Astrocyte of the spinal cord (primary cell): ENCODE measurements at regions not wholly inside any gene's neighbourhood (a gene's known extent, or its start where the extent isn't known, plus 50 kb on each side); places are given as distances from the start of the nearest gene placed in this dataset.

Experiments used
- DNase-seq: peaks from one replicate; pipeline ENCODE4 v3.0.0; 2011; ENCODE audit warnings: low read depth, low spot score
- H3K4me3 ChIP-seq: 2 replicates; pipeline ENCODE4 v1.5.1; 2011; ENCODE audit warnings: low read depth, mild to moderate bottlenecking, low read length, moderate library complexity
- in situ Hi-C: cut with HindIII; loops from 2 replicates; pipeline ENCODE4 v1.10.0; 2017; ENCODE audit warnings: low sequenced_read_pairs
- TF ChIP-seq, protein P1 (sequence below): IDR thresholded peaks from 2 replicates; pipeline ENCODE4 v1.5.1; 2012; ENCODE audit warnings: low read depth, mild to moderate bottlenecking, low read length, inconsistent platforms

DNA sequence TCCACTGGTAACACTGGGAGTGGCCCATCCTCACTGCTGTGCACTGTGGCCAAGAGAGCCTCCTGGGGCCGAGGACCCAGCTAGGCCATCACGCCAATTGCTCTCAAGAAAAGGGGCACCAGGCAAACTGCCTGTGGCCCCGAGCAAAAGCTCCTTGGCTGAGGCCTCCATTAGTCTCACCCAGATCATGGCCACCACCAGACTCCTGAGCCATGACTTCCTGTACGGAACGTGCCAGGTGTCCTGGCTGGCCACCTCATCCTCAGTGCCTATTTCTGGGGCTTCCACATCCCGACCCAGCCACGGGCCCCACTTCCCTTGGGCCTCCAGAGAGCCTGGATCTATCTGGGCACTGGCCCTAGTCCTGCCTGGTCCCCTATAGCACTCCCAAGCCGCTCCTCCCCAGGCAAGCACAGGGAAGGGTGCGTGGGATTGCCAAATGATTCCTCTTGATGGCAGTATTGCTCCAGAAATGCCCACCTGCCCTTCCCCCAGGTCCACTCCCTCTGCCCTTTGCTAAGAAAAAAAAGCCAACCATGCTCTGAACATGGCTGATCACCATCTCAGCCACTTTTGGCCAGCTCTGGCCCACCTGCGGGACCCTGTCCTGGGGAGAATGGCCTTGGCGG lies 212.6 kb upstream of the AGTR2 start:
- no peak overlapping the region for H3K4me3 ChIP-seq
- in situ Hi-C loops, result no loop called here
- TF ChIP-seq, protein P1, sequence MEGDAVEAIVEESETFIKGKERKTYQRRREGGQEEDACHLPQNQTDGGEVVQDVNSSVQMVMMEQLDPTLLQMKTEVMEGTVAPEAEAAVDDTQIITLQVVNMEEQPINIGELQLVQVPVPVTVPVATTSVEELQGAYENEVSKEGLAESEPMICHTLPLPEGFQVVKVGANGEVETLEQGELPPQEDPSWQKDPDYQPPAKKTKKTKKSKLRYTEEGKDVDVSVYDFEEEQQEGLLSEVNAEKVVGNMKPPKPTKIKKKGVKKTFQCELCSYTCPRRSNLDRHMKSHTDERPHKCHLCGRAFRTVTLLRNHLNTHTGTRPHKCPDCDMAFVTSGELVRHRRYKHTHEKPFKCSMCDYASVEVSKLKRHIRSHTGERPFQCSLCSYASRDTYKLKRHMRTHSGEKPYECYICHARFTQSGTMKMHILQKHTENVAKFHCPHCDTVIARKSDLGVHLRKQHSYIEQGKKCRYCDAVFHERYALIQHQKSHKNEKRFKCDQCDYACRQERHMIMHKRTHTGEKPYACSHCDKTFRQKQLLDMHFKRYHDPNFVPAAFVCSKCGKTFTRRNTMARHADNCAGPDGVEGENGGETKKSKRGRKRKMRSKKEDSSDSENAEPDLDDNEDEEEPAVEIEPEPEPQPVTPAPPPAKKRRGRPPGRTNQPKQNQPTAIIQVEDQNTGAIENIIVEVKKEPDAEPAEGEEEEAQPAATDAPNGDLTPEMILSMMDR, result no peak
- no peak for DNase-seq

DNA sequence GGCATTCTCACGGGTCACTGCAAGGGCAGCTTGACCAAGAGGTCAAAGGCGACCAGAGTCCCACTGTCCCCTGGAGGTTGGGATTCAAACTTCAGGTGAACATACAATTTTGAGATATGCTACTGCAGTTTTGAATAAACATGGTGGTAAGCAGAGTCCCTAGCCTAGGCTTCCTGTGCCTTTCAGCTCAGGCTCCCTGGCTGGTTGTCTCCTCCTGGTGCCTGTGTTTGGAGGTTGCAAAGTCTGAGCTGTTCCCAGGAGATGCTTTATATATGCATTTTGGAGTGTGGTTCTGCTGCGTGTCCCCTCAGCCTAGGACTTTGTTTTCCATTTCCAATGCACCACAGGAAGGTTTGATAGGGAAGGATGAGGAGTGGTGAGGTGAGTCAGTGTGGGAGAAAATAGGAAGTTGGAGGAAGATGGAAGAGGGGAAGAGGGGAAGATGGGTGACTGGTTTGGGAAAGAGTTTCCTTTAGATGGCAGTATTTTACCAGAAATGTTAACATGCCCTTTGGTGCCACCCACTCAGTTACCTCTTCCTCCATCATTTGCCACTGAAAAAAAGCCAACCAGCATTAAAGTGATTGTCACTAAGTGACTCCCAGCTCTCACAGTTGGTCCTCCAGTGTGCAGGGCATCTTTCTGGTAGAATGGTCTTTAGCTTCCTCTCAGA lies 211.7 kb upstream of the AGTR2 start:
- TF ChIP-seq, protein P1, result no peak
- in situ Hi-C loops, result no loop called here
- no peak overlapping the region for H3K4me3 ChIP-seq
- DNase-seq, result no peak

DNA sequence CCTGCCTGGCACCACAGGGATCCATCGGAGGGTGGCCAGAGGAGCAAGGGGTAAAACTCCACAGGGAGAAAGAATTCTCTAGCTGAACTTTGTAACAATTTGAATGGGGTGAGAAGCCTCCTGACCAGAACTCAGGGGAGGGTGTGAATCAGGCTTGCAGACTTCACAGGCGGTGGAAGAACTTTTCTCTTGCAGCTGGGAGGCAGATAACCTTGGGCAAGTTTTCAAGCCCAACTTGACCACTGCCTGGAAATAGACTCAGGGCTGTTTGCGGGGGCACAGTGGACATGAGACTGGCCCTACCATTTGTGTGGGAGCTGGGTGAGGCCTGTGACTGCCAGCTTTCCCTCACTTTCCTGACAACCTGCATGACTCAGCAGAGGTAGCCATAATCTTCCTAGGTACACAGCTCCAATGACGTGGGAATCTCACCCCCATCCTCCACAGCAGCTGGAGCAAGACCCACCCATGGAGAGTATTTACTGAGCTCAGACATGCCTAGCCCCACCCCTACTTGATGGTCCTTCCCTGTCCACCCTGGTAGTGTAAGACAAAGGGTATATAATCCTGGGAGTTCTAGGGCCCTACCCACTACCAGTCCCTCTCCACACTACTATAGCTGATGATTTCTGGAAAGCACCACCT lies 210.0 kb upstream of the AGTR2 start:
- TF ChIP-seq, protein P1, result no peak
- in situ Hi-C loops, result no loop called here
- no peak for DNase-seq
- no peak overlapping the region for H3K4me3 ChIP-seq

DNA sequence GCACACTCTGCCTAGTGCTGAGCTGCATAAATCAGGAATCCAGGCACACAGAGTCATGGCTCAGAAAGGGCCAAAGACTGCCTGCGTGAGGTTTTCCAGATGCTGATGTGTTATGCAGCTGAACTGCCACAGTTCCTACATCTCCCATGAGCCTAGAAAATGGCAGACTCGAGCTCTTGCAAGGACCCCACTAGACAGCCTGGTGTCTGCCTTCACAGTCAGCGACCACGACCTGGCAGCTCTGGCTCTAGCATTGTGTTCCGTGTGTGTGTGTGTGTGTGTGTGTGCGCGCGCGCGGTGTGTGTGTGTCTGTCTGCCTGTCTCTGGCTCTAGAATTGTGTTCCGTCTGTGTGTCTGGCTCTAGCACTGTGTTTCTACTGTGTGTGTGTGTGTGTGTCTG lies 203.6 kb upstream of the AGTR2 start:
- no peak overlapping the region for H3K4me3 ChIP-seq
- DNase-seq, result no peak
- in situ Hi-C loops, result no loop called here
- TF ChIP-seq, protein P1, result no peak

DNA sequence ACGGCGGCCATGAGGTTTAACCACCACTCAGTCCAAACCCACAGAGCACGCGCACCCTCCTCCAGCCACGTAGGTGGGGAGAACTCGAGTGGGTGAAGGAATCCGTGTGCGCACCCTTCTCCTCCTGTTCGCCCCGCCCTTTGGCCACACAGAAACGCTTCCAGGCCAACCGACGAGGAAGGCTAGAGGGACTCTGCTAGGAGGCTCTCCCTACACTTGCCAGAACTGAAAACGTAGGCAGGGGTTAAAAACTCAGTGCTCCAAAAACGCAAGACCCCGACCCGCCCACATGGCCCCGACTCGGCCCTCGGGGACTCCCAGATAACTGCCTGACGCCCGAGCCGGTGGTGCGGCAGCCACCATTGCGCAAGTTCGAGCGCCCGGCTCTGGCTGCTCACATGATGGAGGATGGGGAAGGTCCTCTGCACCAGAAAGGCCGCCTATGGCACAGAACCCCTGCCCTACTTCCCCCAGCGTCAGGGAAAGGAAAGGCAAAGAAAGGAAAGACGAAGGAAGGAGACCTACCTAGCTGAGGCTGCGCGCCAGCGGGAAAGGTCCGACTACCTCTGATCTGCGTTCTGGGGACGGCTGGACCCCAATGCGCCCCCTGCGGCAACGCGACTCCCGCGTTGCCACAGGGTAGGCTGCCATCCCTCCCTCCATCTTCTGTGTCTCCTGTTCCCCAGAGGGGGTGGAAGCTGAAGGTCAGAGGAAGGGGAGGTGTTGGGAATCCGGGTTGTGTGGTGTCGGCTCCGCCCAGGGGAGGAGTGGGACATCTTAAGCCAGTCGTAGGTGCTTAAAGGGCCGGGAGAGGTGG lies 201.9 kb upstream of the AGTR2 start:
- H3K4me3 ChIP-seq, result peak overlapping the region; percentile 51
- peak; percentile 8 for DNase-seq
- in situ Hi-C loops, result no loop called here

DNA sequence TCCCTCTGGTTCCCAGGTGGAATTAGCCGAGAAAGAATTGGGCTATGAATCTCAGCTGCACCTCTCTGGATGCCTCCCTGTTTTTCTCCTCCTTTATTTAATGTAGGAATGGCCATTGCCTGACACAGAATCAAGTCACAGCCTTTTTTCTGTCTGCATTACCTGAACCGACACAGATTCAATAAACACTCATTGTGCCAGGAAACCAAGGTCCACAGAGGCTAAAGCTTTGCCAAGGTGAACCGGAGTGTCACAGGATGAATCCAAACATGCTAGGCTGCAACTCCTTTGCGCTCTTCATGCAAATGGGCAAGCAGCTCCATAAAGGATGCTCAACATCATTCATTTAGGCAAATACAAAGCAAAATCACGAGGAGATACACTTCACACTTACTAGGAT lies 199.8 kb upstream of the AGTR2 start:
- in situ Hi-C loops, result no loop called here
- TF ChIP-seq, protein P1, result no peak
- no peak for DNase-seq
- no peak overlapping the region for H3K4me3 ChIP-seq

More for the DNA sequence above, 201.9 kb upstream of the AGTR2 start:
- TF ChIP-seq, protein P1, result no peak
